Prostate gland (tissue), 2 donors: ENCODE measurements at regions not wholly inside any gene's neighbourhood (a gene's known extent, or its start where the extent isn't known, plus 50 kb on each side); places are given as distances from the start of the nearest gene placed in this dataset.

Source experiments
- CTCF ChIP-seq, 4 experiments: fragments of 200-600 bp in 2 of 4; fragments of 450-650 bp in 2 of 4; sonication (generic) in 2 of 4; IDR thresholded peaks; 1 replicate in 3 of 4; 2 replicates in 1 of 4; pipeline ENCODE4 v1.5.1; 2016 to 2019; ENCODE audit warnings: antibody characterized with exemption in 4 of 4, mild to moderate bottlenecking in 2 of 4, moderate library complexity in 2 of 4
- POLR2A ChIP-seq: fragments of 450-650 bp; IDR thresholded peaks from one replicate; pipeline ENCODE4 v1.6.1; 2016; ENCODE audit warnings: antibody characterized with exemption, mild to moderate bottlenecking
- POLR2AphosphoS5 ChIP-seq: sonication (generic); formaldehyde crosslinking; IDR thresholded peaks from one replicate; pipeline ENCODE4 v1.6.1; 2017; ENCODE audit warnings: antibody characterized with exemption

- TF ChIP-seq CTCF (IDR thresholded peaks at IDR 0.05) (no peak), POLR2AphosphoS5 (no peak), POLR2A (no peak)
Measured at GRCh38 chr20:39312676-39313075, 350.5 kb downstream of the DHX35 start.
